ENCODE measurements at regions not wholly inside any gene's neighbourhood (a gene's known extent, or its start where the extent isn't known, plus 50 kb on each side); places are given as distances from the start of the nearest gene placed in this dataset.
"Not testable (repeated sequence)": the region's sequence is repeated elsewhere in the genome, so short reads cannot be mapped to it uniquely, and the experiment has no call there.

GRCh38 chr7:69515495-69516212 is 82.6 kb upstream of the AUTS2 start:
- no peak for DNase-seq

- no peak for DNase-seq
These were observed 81.9 kb upstream of the AUTS2 start for GRCh38 chr7:69516238-69516820.

- DNase-seq, result no peak
These were observed 80.1 kb upstream of the AUTS2 start for GRCh38 chr7:69517985-69518704.

GRCh38 chr7:69518705-69519077 is 79.6 kb upstream of the AUTS2 start:
- no peak for DNase-seq

- DNase-seq, result no peak
These were observed 71.7 kb upstream of the AUTS2 start for GRCh38 chr7:69526570-69526969.

GRCh38 chr7:69527706-69528105 is 70.6 kb upstream of the AUTS2 start:
- no peak for DNase-seq

- DNase-seq, result no peak
These were observed 67.2 kb upstream of the AUTS2 start for GRCh38 chr7:69531050-69531449.

GRCh38 chr7:69534461-69535041 is 63.7 kb upstream of the AUTS2 start:
- no peak for DNase-seq

- no peak for DNase-seq
These were observed 60.6 kb upstream of the AUTS2 start for GRCh38 chr7:69537691-69538090.

GRCh38 chr7:69539531-69539930 is 58.7 kb upstream of the AUTS2 start:
- DNase-seq, result no peak

- DNase-seq, result no peak
These were observed 58.0 kb upstream of the AUTS2 start for GRCh38 chr7:69540287-69540686.

- not testable (repeated sequence) for DNase-seq
These were observed 56.4 kb upstream of the AUTS2 start for GRCh38 chr7:69541779-69542432.

GRCh38 chr7:69545175-69545574 is 53.1 kb upstream of the AUTS2 start:
- no peak for DNase-seq

Data from activated T-cell treated with anti-CD3 and anti-CD28 coated beads for 4 hours (primary cell).